ENCODE measurements at regions not wholly inside any gene's neighbourhood (a gene's known extent, or its start where the extent isn't known, plus 50 kb on each side); places are given as distances from the start of the nearest gene placed in this dataset.

GRCh38 chr5:67824852-67825251, 390.7 kb upstream of the PIK3R1 start:
- DNase-seq (ENCODE audit: low read depth) = no peak
- TF ChIP-seq CTCF (conservative IDR thresholded peaks at IDR 0.05; ENCODE audit: low read depth, low read length) = no peak
- no peak overlapping the region for H3K4me3 ChIP-seq (ENCODE audit: low read depth, low read length)

GRCh38 chr5:67817652-67818051, 397.9 kb upstream of the PIK3R1 start:
- TF ChIP-seq CTCF (conservative IDR thresholded peaks at IDR 0.05; ENCODE audit: low read depth, low read length) = no peak
- DNase-seq (ENCODE audit: low read depth) = no peak
- H3K4me3 ChIP-seq (ENCODE audit: low read depth, low read length) = no peak overlapping the region

- H3K4me3 ChIP-seq (ENCODE audit: low read depth, low read length) = no peak overlapping the region
- TF ChIP-seq CTCF (conservative IDR thresholded peaks at IDR 0.05; ENCODE audit: low read depth, low read length) = no peak
- no peak for DNase-seq (ENCODE audit: low read depth)
Observed at GRCh38 chr5:67816456-67816855, 399.1 kb upstream of the PIK3R1 start.

- H3K4me3 ChIP-seq (ENCODE audit: low read depth, low read length) = no peak overlapping the region
Observed at GRCh38 chr5:67815455-67816391, 399.8 kb upstream of the PIK3R1 start.

GRCh38 chr5:67814569-67815311, 400.8 kb upstream of the PIK3R1 start:
- DNase-seq (ENCODE audit: low read depth) = no peak
- TF ChIP-seq CTCF (conservative IDR thresholded peaks at IDR 0.05; ENCODE audit: low read depth, low read length) = no peak
- no peak overlapping the region for H3K4me3 ChIP-seq (ENCODE audit: low read depth, low read length)

More at GRCh38 chr5:67815455-67816391, 399.8 kb upstream of the PIK3R1 start:
- no peak for TF ChIP-seq CTCF (conservative IDR thresholded peaks at IDR 0.05; ENCODE audit: low read depth, low read length)
- peak; percentile 17 for DNase-seq (ENCODE audit: low read depth)

- no peak overlapping the region for H3K4me3 ChIP-seq (ENCODE audit: low read depth, low read length)
- peak; percentile 62 for DNase-seq (ENCODE audit: low read depth)
- TF ChIP-seq CTCF (conservative IDR thresholded peaks at IDR 0.05; ENCODE audit: low read depth, low read length) = no peak
Observed at GRCh38 chr5:67813877-67814539, 401.5 kb upstream of the PIK3R1 start.
